ENCODE measurements at regions not wholly inside any gene's neighbourhood (a gene's known extent, or its start where the extent isn't known, plus 50 kb on each side); places are given as distances from the start of the nearest gene placed in this dataset.

DNA sequence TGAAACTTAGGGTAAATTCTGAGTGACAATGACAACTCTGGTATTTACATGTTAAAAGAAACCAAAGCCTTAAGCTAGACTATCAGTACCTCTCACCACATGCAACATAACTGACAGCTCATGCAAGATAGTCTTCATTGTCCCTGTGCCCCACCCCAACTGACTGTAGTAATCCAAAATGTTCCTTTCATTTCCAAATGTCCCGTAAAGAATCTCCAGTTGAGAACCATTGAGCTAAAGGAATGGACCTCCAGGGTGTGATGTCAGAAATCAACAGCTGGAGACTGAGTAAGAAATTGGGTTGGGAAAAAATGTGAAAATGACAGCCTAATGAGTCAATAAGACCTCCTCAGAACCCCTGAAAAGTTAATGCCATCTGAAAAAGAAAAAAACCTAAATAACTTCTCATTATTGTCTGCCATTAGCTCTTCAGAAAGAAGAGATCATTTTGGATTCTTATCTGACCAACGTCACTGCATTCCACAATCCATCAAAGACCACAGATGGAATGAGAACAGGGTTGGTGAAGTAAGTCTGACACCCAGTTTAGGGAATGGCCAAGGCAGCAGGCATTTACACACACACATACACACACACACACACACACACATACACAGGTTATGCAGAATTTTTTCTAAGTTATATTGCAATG, 51.7 kb upstream of the ACVR2A start:
- ATAC-seq (ENCODE audit: low read depth), result no peak
- no peaks in the 10 kb centered on the region for H3K27me3 ChIP-seq (ENCODE audit: insufficient read depth, poor library complexity, severe bottlenecking)
- H3K4me1 ChIP-seq (ENCODE audit: insufficient read depth, poor library complexity, severe bottlenecking), result no peaks in the 10 kb centered on the region
- no peaks in the 10 kb centered on the region for H3K9me3 ChIP-seq (ENCODE audit: severe bottlenecking)
- H3K4me3 ChIP-seq (ENCODE audit: severe bottlenecking), result no peak overlapping the region
- H3K36me3 ChIP-seq (ENCODE audit: low read depth), result no peaks in the 10 kb centered on the region
- H3K27ac ChIP-seq (ENCODE audit: poor library complexity, severe bottlenecking), result no peak overlapping the region
- DNase-seq (ENCODE audit: low spot score), result no peak
- TF ChIP-seq, protein P1, sequence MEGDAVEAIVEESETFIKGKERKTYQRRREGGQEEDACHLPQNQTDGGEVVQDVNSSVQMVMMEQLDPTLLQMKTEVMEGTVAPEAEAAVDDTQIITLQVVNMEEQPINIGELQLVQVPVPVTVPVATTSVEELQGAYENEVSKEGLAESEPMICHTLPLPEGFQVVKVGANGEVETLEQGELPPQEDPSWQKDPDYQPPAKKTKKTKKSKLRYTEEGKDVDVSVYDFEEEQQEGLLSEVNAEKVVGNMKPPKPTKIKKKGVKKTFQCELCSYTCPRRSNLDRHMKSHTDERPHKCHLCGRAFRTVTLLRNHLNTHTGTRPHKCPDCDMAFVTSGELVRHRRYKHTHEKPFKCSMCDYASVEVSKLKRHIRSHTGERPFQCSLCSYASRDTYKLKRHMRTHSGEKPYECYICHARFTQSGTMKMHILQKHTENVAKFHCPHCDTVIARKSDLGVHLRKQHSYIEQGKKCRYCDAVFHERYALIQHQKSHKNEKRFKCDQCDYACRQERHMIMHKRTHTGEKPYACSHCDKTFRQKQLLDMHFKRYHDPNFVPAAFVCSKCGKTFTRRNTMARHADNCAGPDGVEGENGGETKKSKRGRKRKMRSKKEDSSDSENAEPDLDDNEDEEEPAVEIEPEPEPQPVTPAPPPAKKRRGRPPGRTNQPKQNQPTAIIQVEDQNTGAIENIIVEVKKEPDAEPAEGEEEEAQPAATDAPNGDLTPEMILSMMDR (IDR thresholded peaks at IDR 0.05; ENCODE audit: poor library complexity, severe bottlenecking), result no peak

DNA sequence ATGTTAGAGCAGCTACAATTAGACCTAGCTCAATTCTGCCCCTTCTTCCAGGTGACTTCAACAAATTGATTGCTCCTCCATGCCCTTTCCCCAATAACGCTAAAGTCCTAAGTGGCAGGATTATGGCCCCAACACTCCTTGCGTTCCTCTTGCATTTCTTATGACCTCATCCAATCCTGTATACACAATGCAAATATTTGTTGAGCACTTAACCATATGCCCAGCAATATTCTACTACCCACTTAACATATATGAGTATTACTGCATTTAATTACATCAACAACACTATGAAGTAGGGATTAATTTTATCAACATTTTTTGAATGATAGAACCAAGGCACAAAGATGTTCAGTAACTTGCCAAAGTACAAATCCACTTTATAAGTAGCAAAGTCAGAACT, 54.2 kb upstream of the ACVR2A start:
- DNase-seq (ENCODE audit: low spot score) (no peak), ATAC-seq (ENCODE audit: low read depth) (no peak)
- no peaks in the 10 kb centered on the region for H3K9me3 ChIP-seq (ENCODE audit: severe bottlenecking)
- H3K27me3 ChIP-seq (ENCODE audit: insufficient read depth, poor library complexity, severe bottlenecking), result no peaks in the 10 kb centered on the region
- no peak overlapping the region for H3K4me3 ChIP-seq (ENCODE audit: severe bottlenecking)
- TF ChIP-seq, protein P1 (IDR thresholded peaks at IDR 0.05; ENCODE audit: poor library complexity, severe bottlenecking), result no peak
- no peaks in the 10 kb centered on the region for H3K36me3 ChIP-seq (ENCODE audit: low read depth)
- no peak overlapping the region for H3K27ac ChIP-seq (ENCODE audit: poor library complexity, severe bottlenecking)
- H3K4me1 ChIP-seq (ENCODE audit: insufficient read depth, poor library complexity, severe bottlenecking), result no peaks in the 10 kb centered on the region

GRCh38 chr2:147789720-147790119, 55.1 kb upstream of the ACVR2A start:
- no peak for DNase-seq (ENCODE audit: low spot score)
- Histone ChIP-seq H3K4me3 (ENCODE audit: severe bottlenecking) (no peak overlapping the region), H3K4me1 (ENCODE audit: insufficient read depth, poor library complexity, severe bottlenecking) (no peaks in the 10 kb centered on the region), H3K27ac (ENCODE audit: poor library complexity, severe bottlenecking) (no peak overlapping the region), H3K36me3 (ENCODE audit: low read depth) (no peaks in the 10 kb centered on the region), H3K27me3 (ENCODE audit: insufficient read depth, poor library complexity, severe bottlenecking) (no peaks in the 10 kb centered on the region), H3K9me3 (ENCODE audit: severe bottlenecking) (no peaks in the 10 kb centered on the region)
- ATAC-seq (ENCODE audit: low read depth), result no peak
- TF ChIP-seq, protein P1 (IDR thresholded peaks at IDR 0.05; ENCODE audit: poor library complexity, severe bottlenecking), result no peak

GRCh38 chr2:147789287-147789686, 55.5 kb upstream of the ACVR2A start:
- no peaks in the 10 kb centered on the region for H3K36me3 ChIP-seq (ENCODE audit: low read depth)
- H3K27me3 ChIP-seq (ENCODE audit: insufficient read depth, poor library complexity, severe bottlenecking), result no peaks in the 10 kb centered on the region
- H3K4me1 ChIP-seq (ENCODE audit: insufficient read depth, poor library complexity, severe bottlenecking), result no peaks in the 10 kb centered on the region
- no peak overlapping the region for H3K27ac ChIP-seq (ENCODE audit: poor library complexity, severe bottlenecking)
- ATAC-seq (ENCODE audit: low read depth), result no peak
- H3K9me3 ChIP-seq (ENCODE audit: severe bottlenecking), result no peaks in the 10 kb centered on the region
- DNase-seq (ENCODE audit: low spot score), result no peak
- no peak overlapping the region for H3K4me3 ChIP-seq (ENCODE audit: severe bottlenecking)
- TF ChIP-seq, protein P1 (IDR thresholded peaks at IDR 0.05; ENCODE audit: poor library complexity, severe bottlenecking), result no peak

GRCh38 chr2:147782141-147782930, 62.5 kb upstream of the ACVR2A start:
- no peaks in the 10 kb centered on the region for H3K9me3 ChIP-seq (ENCODE audit: severe bottlenecking)
- no peaks in the 10 kb centered on the region for H3K27me3 ChIP-seq (ENCODE audit: insufficient read depth, poor library complexity, severe bottlenecking)
- H3K4me1 ChIP-seq (ENCODE audit: insufficient read depth, poor library complexity, severe bottlenecking), result no peaks in the 10 kb centered on the region
- no peaks in the 10 kb centered on the region for H3K36me3 ChIP-seq (ENCODE audit: low read depth)
- DNase-seq (ENCODE audit: low spot score), result no peak
- no peak overlapping the region for H3K4me3 ChIP-seq (ENCODE audit: severe bottlenecking)
- TF ChIP-seq, protein P1 (IDR thresholded peaks at IDR 0.05; ENCODE audit: poor library complexity, severe bottlenecking), result no peak
- ATAC-seq (ENCODE audit: low read depth), result no peak
- no peak overlapping the region for H3K27ac ChIP-seq (ENCODE audit: poor library complexity, severe bottlenecking)

Data from RWPE2 (cell line).